IMR-90 (cell line): ENCODE measurements at regions not wholly inside any gene's neighbourhood (a gene's known extent, or its start where the extent isn't known, plus 50 kb on each side); places are given as distances from the start of the nearest gene placed in this dataset.

Source experiments
- ATAC-seq: fragments of 200-7000 bp; cut with Tn5 transposase; 2 replicates; pipeline ENCODE4 v1.9.1; 2020; ENCODE audit warnings: low read depth, mild to moderate bottlenecking, moderate library complexity
- BruUV-seq: library from RNA; stranded (reverse); fragments of 400-500 nt; replicated peaks from 2 replicates; lab custom pipeline; 2021; lab: Mats Ljungman, UMichigan
- CTCF ChIA-PET: fragments of 300-600 bp; formaldehyde crosslinking; extraction: SDS; loops from one replicate; lab custom pipeline; 2021; ENCODE audit warnings: antibody characterized with exemption; lab: Yijun Ruan, JAX
- POLR2A ChIA-PET: fragments of 300-600 bp; sonication (Branson Sonifier 250); formaldehyde crosslinking; loops from one replicate; lab custom pipeline; 2022; ENCODE audit warnings: antibody characterized with exemption; ENCODE audit not compliant: unreplicated experiment; lab: Charles Lee
- DNase-seq: peaks from one replicate; pipeline ENCODE4 v3.0.0; 2013
- H2AFZ ChIP-seq: replicated peaks from 2 replicates; pipeline ENCODE3; 2013; ENCODE audit warnings: low read length, mild to moderate bottlenecking; ENCODE audit not compliant: poor library complexity
- H2AK5ac ChIP-seq: 2 replicates; pipeline ENCODE4 v1.6.1; 2013; ENCODE audit warnings: low read depth, low read length, inconsistent platforms
- H2AK9ac ChIP-seq: replicated peaks from 2 replicates; pipeline ENCODE3; 2013; ENCODE audit warnings: mild to moderate bottlenecking, low read depth, low read length, moderate library complexity; ENCODE audit not compliant: poor library complexity
- H2BK120ac ChIP-seq: 2 replicates; pipeline ENCODE4 v1.6.1; 2013; ENCODE audit warnings: low read depth, low read length, inconsistent platforms
- H2BK15ac ChIP-seq: 3 replicates; pipeline ENCODE4 v1.6.1; 2013; ENCODE audit warnings: low read depth, low read length, inconsistent platforms
- H2BK20ac ChIP-seq: 2 replicates; pipeline ENCODE4 v1.6.1; 2013; ENCODE audit warnings: low read depth, mild to moderate bottlenecking, inconsistent platforms, low read length, moderate library complexity
- H2BK5ac ChIP-seq: 2 replicates; pipeline ENCODE4 v1.6.1; 2013; ENCODE audit warnings: mild to moderate bottlenecking, low read depth, low read length, inconsistent platforms; ENCODE audit not compliant: poor library complexity, severe bottlenecking
- H3K14ac ChIP-seq: replicated peaks from 2 replicates; pipeline ENCODE4 v1.6.1; 2013; ENCODE audit warnings: low read depth, low read length, inconsistent platforms
- H3K18ac ChIP-seq: 2 replicates; pipeline ENCODE4 v1.6.1; 2013; ENCODE audit warnings: low read depth, low read length, control low read depth
- H3K23ac ChIP-seq: 2 replicates; pipeline ENCODE4 v1.6.1; 2013; ENCODE audit warnings: low read depth, low read length, inconsistent platforms
- H3K27ac ChIP-seq: 2 replicates; pipeline ENCODE4 v1.5.1; 2013; ENCODE audit warnings: mild to moderate bottlenecking, control low read depth, low read length; ENCODE audit not compliant: insufficient read depth
- H3K27me3 ChIP-seq: 2 replicates; pipeline ENCODE4 v1.6.1; 2013; ENCODE audit warnings: low read length; ENCODE audit not compliant: control insufficient read depth, insufficient read depth
- H3K36me3 ChIP-seq: 2 replicates; pipeline ENCODE4 v1.6.1; 2013; ENCODE audit warnings: low read length, mixed read lengths; ENCODE audit not compliant: control insufficient read depth, insufficient read depth
- H3K4ac ChIP-seq: 2 replicates; pipeline ENCODE4 v1.6.1; 2013; ENCODE audit warnings: low read depth, low read length, inconsistent platforms
- H3K4me1 ChIP-seq: 2 replicates; pipeline ENCODE4 v1.6.1; 2013; ENCODE audit warnings: low read length, mixed read lengths; ENCODE audit not compliant: control insufficient read depth, insufficient read depth
- H3K4me2 ChIP-seq: 2 replicates; pipeline ENCODE4 v1.6.1; 2013; ENCODE audit warnings: low read depth, mild to moderate bottlenecking, control low read depth, low read length, moderate library complexity
- H3K4me3 ChIP-seq: 2 replicates; pipeline ENCODE4 v1.5.1; 2013; ENCODE audit warnings: low read depth, mild to moderate bottlenecking, control low read depth, low read length, moderate library complexity; ENCODE audit not compliant: insufficient read depth
- H3K56ac ChIP-seq: 2 replicates; pipeline ENCODE4 v1.6.1; 2013; ENCODE audit warnings: low read length, inconsistent platforms; ENCODE audit not compliant: insufficient read depth; ENCODE audit errors: extremely low read depth
- H3K79me1 ChIP-seq, 2 experiments: 2 replicates each; pipeline ENCODE4 v1.6.1; 2013; ENCODE audit warnings: low read length in 2 of 2, inconsistent platforms in 1 of 2, low read depth in 1 of 2
- H3K9ac ChIP-seq: 2 replicates; pipeline ENCODE4 v1.6.1; 2013; ENCODE audit warnings: low read depth, low read length, control low read depth
- H3K9me1 ChIP-seq: 2 replicates; pipeline ENCODE4 v1.6.1; 2013; ENCODE audit warnings: low read length, inconsistent platforms; ENCODE audit not compliant: insufficient read depth
- H3K9me3 ChIP-seq: 2 replicates; pipeline ENCODE4 v1.6.1; 2013; ENCODE audit warnings: low read length; ENCODE audit not compliant: control insufficient read depth, insufficient read depth
- H4K20me1 ChIP-seq: 2 replicates; pipeline ENCODE4 v1.6.1; 2013; ENCODE audit warnings: low read length, inconsistent platforms; ENCODE audit not compliant: insufficient read depth
- H4K5ac ChIP-seq: 2 replicates; pipeline ENCODE4 v1.6.1; 2013; ENCODE audit warnings: mild to moderate bottlenecking, low read depth, low read length, control low read depth
- H4K8ac ChIP-seq, 2 experiments: 2 replicates each; pipeline ENCODE4 v1.6.1; 2013; ENCODE audit warnings: low read depth in 2 of 2, low read length in 2 of 2, control low read depth in 1 of 2, inconsistent platforms in 1 of 2
- H4K91ac ChIP-seq: 2 replicates; pipeline ENCODE4 v1.6.1; 2013; ENCODE audit warnings: low read depth, low read length, inconsistent platforms; ENCODE audit not compliant: insufficient read depth
- BHLHE40 ChIP-seq: fragments of 150-350 bp; IDR thresholded peaks from 2 replicates; pipeline ENCODE4 v1.6.1; 2016; ENCODE audit warnings: mild to moderate bottlenecking, low read depth, low read length
- CHD1 ChIP-seq: IDR thresholded peaks from 2 replicates; pipeline ENCODE4 v1.6.1; 2012; ENCODE audit warnings: low read depth, low read length, improper control_type of control experiment
- FOS ChIP-seq: fragments of 150-350 bp; IDR thresholded peaks from 2 replicates; pipeline ENCODE4 v1.6.1; 2016; ENCODE audit warnings: low read depth, low read length
- MAFK ChIP-seq: IDR thresholded peaks from 2 replicates; pipeline ENCODE4 v1.6.1; 2012; ENCODE audit warnings: low read depth, low read length, improper control_type of control experiment
- MAZ ChIP-seq: IDR thresholded peaks from 2 replicates; pipeline ENCODE4 v1.6.1; 2012; ENCODE audit warnings: low read depth, mild to moderate bottlenecking, low read length, improper control_type of control experiment, moderate library complexity, borderline replicate concordance
- MXI1 ChIP-seq: IDR thresholded peaks from 2 replicates; pipeline ENCODE4 v1.6.1; 2012; ENCODE audit warnings: low read depth, mild to moderate bottlenecking, low read length, moderate library complexity, borderline replicate concordance
- NFE2L2 ChIP-seq: fragments of 150-350 bp; IDR thresholded peaks from 2 replicates; pipeline ENCODE4 v1.6.1; 2016; ENCODE audit warnings: low read depth, mild to moderate bottlenecking, low read length
- POLR2A ChIP-seq: IDR thresholded peaks from 2 replicates; pipeline ENCODE4 v1.6.1; 2012; ENCODE audit warnings: mild to moderate bottlenecking, low read depth, low read length
- RCOR1 ChIP-seq: IDR thresholded peaks from 2 replicates; pipeline ENCODE4 v1.6.1; 2012; ENCODE audit warnings: mild to moderate bottlenecking, low read length, improper control_type of control experiment; ENCODE audit not compliant: insufficient replicate concordance
- SMC3 ChIP-seq: fragments of 150-350 bp; IDR thresholded peaks from 2 replicates; pipeline ENCODE4 v1.6.1; 2016; ENCODE audit warnings: low read depth, mild to moderate bottlenecking, antibody characterized with exemption, low read length, moderate library complexity
- WGBS, 2 experiments: methylation state at CpG; one replicate each; pipeline versions ENCODE4 v1.1.5 to v1.1.7; 2013; ENCODE audit warnings: missing lambda C conversion rate in 2 of 2; ENCODE audit not compliant: insufficient read length in 1 of 2; ENCODE audit errors: extremely low coverage in 2 of 2; 5-methylcytosine and 5-hydroxymethylcytosine counted together
- dilution Hi-C: fragments of 300-500 bp; cut with HindIII; formaldehyde crosslinking; loops from one replicate; pipeline ENCODE4 v1.14.3; 2018; ENCODE audit warnings: low sequenced_read_pairs; ENCODE audit not compliant: unreplicated experiment
- in situ Hi-C: fragments of 300-500 bp; cut with MboI; formaldehyde crosslinking; loops from 3 replicates; pipeline ENCODE4 v1.14.3; 2019; ENCODE audit warnings: low sequenced_read_pairs, inconsistent platforms, mixed read lengths
- intact Hi-C: fragments of 100-400 bp; cut with micrococcal nuclease; formaldehyde crosslinking; loops from 2 replicates; pipeline ENCODE4 v1.10.0; 2022
- TF ChIP-seq, protein P1 (sequence below): conservative IDR thresholded peaks from 2 replicates; pipeline ENCODE4 v1.5.1; 2012; ENCODE audit warnings: mild to moderate bottlenecking, low read depth, low read length, improper control_type of control experiment
- TF ChIP-seq, protein P2 (sequence below): fragments of 150-350 bp; IDR thresholded peaks from 2 replicates; pipeline ENCODE4 v1.6.1; 2017; ENCODE audit warnings: mild to moderate bottlenecking, antibody characterized with exemption, low read length, low read depth

DNA sequence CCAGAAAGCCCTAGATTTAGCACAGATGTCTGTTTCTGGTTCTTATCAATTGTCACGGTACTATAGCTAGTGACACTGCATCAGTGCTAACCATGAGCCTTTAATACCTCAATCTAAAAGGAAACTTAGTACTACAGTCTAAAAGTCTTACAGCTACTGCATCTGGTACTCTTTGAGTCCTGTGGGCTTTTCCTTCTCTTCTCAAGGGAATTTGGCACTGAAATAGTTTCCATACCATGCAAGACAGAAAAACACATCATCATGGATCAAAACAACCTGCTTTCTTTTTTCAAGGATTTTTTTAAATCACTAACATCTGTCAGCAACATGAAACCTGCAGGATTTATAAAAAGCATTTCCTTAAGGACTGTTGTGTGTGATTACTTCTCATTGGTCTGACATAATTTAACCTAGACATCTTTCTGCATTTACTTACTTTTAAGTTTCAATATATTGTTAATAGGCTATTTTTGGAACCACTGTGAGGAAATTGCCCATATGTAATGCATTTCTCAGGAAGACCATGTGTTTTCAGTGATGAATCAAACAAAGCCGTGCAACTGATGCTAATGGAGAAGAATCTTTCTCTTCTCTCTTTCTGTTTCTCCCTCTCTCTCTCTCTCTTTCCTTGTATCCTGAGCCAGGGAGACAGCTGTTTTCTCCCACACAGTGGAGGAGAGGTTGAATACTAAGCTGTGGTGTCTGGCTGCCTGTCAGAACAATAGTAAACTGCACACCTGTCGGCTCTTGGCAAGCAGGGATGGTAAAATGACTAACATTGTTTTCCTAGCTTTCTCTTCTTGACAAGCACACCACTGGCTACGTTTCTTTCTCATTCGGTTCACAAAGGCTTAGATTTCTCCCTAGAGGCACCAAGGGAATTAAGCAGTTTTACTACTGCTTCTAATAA, 273.4 kb downstream of the CSNK1G3 start:
- H3K79me1 ChIP-seq = no peaks in the 10 kb centered on the region
- DNase-seq = peak; percentile 64
- H2BK5ac ChIP-seq = peak overlapping the region; percentile 7
- H4K8ac ChIP-seq = peak overlapping the region in 1 of 2 experiments; percentile 4; a peak in 2 of 4 replicates
- H3K23ac ChIP-seq = no peak overlapping the region
- 0 out of 2 replicates have a peak overlapping the region, but pooled peaks have one; percentile 23 for H3K14ac ChIP-seq
- 0 out of 2 replicates have a peak overlapping the region, but pooled peaks have one; percentile 28 for H2BK120ac ChIP-seq
- H3K4me3 ChIP-seq = no peak overlapping the region
- H2BK15ac ChIP-seq = no peak overlapping the region
- no peak overlapping the region; the same call in 1 of the 2 replicates for H3K27ac ChIP-seq
- intact Hi-C loops = loop anchor here (1.0 kb wide), 1 partner anchor 191 kb away; no protein-coding TSS in a partner anchor
- H4K91ac ChIP-seq = peak overlapping the region; percentile 74; the same call in 1 of the 2 replicates
- no peaks in the 10 kb centered on the region for H4K20me1 ChIP-seq
- H3K9me1 ChIP-seq = no peaks in the 10 kb centered on the region
- no peaks in the 10 kb centered on the region for H3K36me3 ChIP-seq
- no CpG with 5 or more reads among the region's 5 CpGs for WGBS, 2 experiments
- peak overlapping the region; percentile 27 for H2AFZ ChIP-seq
- ChIA-PET POLR2A (interaction anchor here (0.5 kb wide), 1 partner anchor 1697 kb away, joined by 3 read pairs; no protein-coding TSS in a partner anchor), CTCF (interaction anchor here (1.5 kb wide), 1 partner anchor 8 kb away, joined by 3 read pairs; no protein-coding TSS in a partner anchor)
- peak; percentile 63 for ATAC-seq
- no peak overlapping the region for H2AK5ac ChIP-seq
- no peak overlapping the region; the same call in 1 of the 2 replicates for H3K9ac ChIP-seq
- H2AK9ac ChIP-seq = no peak overlapping the region
- H4K5ac ChIP-seq = peak overlapping the region; percentile 28; the same call in 1 of the 2 replicates
- 0 out of 2 replicates have a peak overlapping the region, but pooled peaks have one; percentile 20 for H3K18ac ChIP-seq
- 0 out of 2 replicates have a peak overlapping the region, but pooled peaks have one; percentile 52 for H3K4ac ChIP-seq
- H3K9me3 ChIP-seq = peaks cover 12% of the 10 kb centered on the region
- H3K4me1 ChIP-seq = 0 out of 2 replicates have a peak, but pooled peaks cover 2% of the 10 kb centered on the region
- H3K4me2 ChIP-seq = peak overlapping the region; percentile 59
- BruUV-seq = no TSS peak
- no peaks in the 10 kb centered on the region; the same call in 1 of the 2 replicates for H3K27me3 ChIP-seq
- in situ Hi-C loops = no loop called here
- 0 out of 2 replicates have a peak overlapping the region, but pooled peaks have one; percentile 29 for H2BK20ac ChIP-seq
- H3K56ac ChIP-seq = no peak overlapping the region
- dilution Hi-C loops = no loop called here
- no peak for TF ChIP-seq NFE2L2
- no peak for TF ChIP-seq MXI1
- TF ChIP-seq MAZ = no peak
- no peak for TF ChIP-seq RCOR1
- TF ChIP-seq, protein P1, sequence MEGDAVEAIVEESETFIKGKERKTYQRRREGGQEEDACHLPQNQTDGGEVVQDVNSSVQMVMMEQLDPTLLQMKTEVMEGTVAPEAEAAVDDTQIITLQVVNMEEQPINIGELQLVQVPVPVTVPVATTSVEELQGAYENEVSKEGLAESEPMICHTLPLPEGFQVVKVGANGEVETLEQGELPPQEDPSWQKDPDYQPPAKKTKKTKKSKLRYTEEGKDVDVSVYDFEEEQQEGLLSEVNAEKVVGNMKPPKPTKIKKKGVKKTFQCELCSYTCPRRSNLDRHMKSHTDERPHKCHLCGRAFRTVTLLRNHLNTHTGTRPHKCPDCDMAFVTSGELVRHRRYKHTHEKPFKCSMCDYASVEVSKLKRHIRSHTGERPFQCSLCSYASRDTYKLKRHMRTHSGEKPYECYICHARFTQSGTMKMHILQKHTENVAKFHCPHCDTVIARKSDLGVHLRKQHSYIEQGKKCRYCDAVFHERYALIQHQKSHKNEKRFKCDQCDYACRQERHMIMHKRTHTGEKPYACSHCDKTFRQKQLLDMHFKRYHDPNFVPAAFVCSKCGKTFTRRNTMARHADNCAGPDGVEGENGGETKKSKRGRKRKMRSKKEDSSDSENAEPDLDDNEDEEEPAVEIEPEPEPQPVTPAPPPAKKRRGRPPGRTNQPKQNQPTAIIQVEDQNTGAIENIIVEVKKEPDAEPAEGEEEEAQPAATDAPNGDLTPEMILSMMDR = no peak
- TF ChIP-seq, protein P2, sequence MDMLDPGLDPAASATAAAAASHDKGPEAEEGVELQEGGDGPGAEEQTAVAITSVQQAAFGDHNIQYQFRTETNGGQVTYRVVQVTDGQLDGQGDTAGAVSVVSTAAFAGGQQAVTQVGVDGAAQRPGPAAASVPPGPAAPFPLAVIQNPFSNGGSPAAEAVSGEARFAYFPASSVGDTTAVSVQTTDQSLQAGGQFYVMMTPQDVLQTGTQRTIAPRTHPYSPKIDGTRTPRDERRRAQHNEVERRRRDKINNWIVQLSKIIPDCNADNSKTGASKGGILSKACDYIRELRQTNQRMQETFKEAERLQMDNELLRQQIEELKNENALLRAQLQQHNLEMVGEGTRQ = no peak
- no peak for TF ChIP-seq FOS
- TF ChIP-seq BHLHE40 = no peak
- no peak for TF ChIP-seq MAFK
- TF ChIP-seq POLR2A = no peak
- no peak for TF ChIP-seq CHD1
- no peak for TF ChIP-seq SMC3
